Kidney tubule cell (primary cell): ENCODE measurements at regions not wholly inside any gene's neighbourhood (a gene's known extent, or its start where the extent isn't known, plus 50 kb on each side); places are given as distances from the start of the nearest gene placed in this dataset.

Experiments
- DNase-seq: peaks from one replicate; pipeline ENCODE4 v3.0.0-alpha.2; 2018; ENCODE audit warnings: low spot score

- peak; percentile 27 for DNase-seq
Measured at GRCh38 chr14:65224799-65225198, 122.5 kb upstream of the MAX start.

DNA sequence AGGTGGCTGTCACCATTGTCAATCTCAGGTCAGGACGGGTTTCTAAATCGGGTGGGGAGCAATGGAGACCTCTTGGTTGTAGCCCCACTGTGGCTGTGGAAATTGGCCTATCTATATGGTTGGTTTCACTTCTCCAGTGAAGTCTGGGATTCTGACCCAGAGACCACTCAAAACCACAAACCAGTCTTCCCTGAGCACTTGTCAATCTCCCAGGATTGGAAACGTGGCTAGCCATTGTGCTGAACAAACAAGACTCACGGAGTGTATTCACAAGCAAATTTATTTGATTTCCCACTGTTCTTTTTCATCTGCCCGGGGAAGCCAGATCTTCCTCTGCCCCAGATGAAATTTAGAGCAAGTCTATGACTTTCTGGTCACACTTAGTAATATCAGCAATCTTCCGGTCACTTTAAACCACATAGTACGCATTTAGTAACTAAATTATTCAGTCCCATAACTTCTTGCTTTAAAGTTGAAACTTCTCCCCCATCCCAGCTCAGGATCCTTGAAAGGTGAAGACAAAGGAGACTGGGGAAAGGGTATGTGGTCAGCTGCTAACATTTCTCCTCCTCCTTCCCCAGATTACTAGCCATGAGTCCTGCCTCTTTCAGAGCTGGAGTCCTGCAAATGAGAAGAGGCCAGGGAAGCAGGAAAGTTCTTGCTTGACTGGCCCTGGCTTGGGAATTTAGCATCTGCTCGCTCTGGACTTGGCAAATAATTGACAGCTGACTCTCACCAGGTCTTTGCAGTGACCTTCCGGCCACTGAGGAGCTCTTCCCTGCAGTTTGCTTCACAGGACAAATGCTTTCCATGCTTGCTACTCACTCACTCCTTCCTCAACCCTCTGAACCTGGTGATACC, 123.2 kb upstream of the MAX start:
- peak; percentile 95 for DNase-seq

DNA sequence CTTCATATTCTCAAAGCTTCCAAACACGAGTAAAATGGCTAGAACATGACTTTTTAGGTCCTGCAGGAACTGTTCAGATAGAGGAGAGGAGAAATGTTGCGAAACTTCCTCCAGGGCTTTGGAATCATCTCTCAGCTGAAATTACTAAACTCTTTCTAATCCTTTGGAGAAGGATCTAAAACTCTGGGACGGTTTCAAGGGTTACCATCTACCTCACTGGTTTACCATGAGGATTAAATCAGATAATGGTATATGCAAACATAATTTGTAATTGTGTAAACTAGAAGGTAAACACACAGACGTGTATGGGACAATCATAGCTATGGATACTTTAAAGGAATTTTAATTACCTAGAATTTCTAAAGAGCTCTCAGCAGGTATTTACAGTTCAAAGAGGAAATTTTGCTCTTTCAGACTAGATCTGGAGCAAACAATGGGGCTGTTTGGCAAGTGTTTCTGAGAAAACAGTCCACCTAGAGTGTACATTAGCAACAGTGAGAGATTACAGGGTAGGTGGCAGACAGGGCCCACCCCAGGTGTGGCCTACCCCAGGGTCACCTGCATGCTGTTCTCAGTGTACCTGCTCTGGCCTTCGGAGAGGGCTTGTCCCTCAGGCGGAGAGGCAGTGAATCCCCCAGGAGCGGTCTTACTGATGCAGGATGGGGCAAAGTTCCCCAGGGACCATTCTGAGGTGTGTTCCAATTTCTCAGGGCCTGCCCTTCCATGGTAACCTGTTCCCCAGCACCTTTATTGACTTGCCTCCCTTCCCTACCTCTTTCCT, 124.7 kb upstream of the MAX start:
- no peak for DNase-seq

GRCh38 chr14:65228436-65228835, 126.1 kb upstream of the MAX start:
- no peak for DNase-seq

GRCh38 chr14:65228956-65229747, 126.8 kb upstream of the MAX start:
- DNase-seq: no peak

DNA sequence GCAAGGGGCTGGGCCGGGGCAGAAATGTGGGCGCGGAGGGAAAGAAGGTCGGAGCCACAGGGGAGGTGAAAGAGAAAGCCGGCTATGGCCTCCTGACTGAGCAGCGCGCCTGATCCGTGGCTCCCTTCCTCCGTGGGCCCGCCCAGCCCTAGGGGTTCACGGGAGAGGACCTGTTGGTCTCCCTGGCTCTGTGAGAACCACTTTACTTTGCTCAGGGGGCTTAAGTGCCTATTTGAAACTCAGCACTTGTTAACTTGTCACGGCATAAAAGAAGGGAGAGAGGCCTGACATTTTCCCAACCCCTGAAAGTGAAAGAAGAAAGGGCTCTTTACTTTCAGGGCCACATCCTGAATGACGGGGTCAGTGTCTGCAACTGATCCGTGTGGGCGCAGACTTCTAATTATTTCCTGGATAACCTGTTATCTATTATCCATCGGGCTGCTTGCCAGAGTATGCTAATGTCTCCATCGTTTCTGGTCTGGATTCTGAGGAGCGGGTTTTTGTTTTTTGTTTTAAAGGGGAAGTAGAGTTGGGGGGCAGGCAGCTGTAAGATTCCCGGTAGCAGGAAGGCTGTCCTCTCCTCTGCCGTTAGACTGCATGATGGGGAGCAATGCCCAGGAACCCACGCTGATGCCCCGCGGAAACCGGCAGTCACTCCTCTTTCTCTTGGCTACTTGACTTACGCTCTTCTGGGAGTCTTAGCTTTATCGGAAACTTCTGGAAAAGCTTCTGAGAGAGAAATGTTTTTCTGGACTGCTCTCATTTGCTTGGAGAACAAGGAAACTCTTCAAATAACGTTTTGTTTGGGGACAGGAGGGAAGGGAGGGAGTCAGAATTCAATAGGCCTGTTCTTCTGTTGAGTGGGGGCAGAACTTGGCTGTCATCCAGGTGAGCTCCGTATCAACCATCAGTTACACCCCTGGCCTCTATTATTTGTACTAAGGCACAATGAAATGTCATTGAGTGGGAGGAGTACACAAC, 127.7 kb upstream of the MAX start:
- DNase-seq: peak; percentile 85

GRCh38 chr14:65231286-65231980, 129.1 kb upstream of the MAX start:
- DNase-seq: peak; percentile 78

DNA sequence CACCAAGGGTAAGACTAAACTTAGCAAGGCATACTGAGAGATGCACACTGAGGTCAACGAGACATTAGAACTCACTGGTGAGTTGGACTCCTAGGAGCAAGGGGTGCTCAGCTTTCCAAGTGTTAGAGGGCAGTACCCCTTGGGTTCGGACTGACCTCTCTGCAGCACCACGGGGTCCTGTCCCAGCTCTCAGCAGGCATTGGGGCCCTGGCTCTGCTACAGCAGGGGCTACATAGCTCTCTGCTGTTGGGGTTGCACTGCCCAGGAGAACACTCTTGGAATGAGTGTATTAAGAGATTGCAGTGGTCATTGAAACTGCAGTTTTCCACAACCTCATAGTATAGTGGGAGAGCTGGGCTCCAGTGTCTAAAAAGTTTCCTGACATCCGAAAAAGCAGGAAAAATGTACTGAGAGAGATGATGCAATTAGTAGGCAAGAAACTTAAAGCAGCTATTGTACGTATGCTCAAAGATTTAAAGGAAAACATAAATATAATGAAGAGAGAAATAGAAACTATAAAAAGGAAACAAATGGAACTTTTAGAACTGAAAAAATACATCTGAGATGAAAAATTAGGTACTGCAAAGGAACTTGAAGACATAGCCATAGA, 132.5 kb upstream of the MAX start:
- DNase-seq: no peak

DNA sequence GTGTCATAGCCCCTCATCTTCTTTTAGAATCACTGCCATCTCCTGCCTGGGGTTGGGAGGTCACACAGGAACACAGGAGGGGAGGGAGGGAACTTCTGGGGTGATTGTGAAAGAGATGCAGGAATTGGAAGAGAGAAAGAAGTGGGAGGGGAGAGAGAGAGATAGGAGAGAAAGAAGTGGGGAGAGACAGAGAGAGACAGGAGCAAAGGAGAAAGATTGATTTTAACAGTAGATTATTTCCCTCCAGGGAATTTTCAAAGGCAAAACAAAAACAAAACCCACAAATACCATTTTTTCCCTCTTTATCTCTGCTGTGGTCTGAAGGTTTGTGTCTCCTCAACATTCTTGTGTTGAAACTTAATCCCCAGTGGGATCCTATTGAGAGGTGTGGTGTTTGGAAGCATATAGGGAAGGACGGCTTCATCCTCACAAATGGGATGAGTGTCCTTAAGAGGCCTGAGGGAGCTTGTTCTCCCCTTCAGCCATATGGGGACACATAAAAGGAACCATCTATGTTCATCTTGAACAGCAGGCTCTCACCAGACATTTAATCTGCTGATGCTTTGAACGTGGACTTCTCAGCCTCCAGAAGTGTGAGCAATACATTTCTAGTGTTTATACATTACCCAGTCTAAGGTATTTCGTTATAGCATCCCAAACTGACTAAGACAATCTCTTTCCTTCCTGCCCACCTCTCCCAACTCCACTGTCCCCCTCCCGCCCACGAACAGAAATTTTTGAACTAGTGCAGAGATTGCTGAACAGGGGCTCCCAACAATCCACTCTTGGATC, 134.9 kb upstream of the MAX start:
- no peak for DNase-seq

- no peak for DNase-seq
Measured at GRCh38 chr14:65237941-65238340, 135.6 kb upstream of the MAX start.

DNA sequence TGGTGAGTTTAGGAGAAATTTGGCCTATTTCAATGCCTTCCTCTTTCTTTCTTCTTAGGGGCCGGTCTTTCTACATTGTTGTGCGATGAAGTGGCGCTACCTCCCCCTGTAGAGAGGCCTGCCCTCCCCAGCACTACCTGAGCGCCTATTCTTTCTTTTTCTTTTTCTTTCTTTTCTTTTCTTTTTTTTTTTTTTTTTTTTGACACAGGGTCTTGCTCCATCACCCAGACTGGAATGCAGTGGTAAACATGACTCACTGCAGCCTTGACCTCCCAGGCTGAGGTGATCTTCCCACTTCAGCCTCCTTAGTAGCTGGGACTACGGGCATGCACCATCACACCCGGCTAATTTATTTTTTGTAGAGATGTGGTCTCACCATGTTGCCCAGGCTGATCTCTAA, 136.1 kb upstream of the MAX start:
- peak; percentile 97 for DNase-seq

- DNase-seq: peak; percentile 71
Measured at GRCh38 chr14:65239143-65239937, 137.0 kb upstream of the MAX start.

DNA sequence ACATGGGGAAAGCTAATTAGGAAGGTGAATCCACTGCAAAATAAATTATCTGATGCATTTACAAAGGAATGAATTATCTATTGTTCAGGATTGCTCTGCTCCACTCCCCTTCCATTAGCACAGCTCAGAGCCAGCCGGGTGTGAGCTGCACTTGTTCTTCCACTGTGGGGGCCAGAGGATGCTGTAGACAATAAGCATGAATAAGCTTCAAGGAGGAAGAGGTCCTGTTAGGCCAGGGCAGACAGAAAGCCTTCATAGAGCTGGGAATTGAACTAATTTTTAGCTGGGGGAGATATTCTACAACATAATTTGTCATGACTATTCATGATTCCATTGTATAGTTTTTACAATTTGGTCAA, 137.6 kb upstream of the MAX start:
- peak; percentile 38 for DNase-seq

DNA sequence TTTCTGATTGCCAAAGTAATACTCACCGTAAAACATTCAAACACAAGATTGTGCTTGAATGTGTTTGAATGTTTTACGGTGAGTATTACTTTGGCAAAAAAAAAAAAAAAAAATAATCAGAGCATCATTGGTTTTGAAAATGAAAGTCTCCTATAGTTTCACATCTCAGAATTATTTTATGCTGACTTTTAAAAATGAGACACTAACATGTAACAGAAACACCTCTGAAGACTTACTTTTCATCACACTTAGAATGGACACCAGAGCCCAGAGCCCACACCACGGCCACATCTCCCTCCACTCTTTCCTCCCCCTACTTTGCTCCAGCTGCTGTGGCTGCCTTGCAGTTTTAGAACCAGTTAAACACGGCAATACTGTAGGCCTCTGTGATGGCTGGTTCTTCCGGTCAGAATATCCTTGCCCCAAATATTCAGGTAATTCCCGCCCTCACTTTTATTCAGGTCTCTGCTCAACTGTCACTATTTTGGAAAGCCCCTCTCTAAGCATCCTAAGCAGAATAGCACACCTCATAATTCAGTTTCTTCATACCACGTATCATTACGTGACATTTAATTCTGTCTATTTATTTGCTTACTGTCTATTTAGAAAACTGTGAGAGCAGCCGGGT, 138.9 kb upstream of the MAX start:
- no peak for DNase-seq

DNA sequence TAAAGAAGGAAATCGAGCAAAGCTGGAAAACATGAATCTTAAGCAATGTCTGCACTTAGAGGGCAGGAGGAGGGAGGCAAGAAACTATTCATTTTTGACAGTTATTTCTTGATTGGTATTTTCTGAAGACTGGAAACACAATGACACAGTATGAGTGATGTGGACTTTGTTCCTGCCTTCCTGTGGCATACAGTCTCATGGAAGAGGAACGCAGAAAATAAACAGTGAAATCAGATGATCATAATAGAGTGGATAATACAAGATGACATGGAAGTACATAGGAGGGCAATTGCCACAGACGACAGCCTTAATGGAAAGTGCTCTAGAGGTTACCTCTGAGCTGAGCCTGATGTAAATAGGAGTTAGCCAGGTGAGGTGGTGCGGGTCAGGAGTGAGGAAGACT, 140.4 kb upstream of the MAX start:
- no peak for DNase-seq

GRCh38 chr14:65243766-65244442, 141.6 kb upstream of the MAX start:
- peak; percentile 64 for DNase-seq

DNA sequence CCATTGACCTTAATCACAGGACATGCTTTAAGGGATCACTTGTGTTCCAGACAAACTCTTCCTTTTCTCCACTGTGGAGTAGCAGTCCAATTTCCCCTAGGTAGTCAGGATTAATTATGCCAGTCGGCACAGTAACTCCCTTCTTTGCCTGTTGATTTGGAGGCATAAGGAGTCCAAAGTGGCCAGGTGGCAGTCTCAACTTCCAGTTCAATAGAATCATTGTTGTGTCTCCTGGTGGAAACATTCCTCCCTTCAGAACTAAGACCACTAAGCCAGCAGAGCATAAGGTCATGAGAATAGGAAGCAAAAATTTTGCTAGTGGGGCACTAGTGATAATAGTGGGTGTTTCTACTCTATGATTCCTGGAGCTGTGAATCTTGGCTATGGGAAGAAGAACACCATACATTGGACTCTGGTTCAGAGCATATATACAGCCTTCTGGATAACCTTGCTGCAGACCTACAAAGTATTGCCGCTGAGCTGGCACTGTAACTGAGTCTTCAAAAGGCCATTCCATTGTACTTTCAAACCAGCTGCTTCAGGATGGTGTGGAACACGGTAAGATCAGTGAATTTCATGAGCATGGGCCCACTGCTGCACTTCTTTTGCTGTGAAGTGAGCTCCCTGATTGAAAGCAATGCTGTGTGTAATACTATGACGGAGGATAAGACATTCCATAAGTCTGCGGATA, 147.3 kb upstream of the MAX start:
- no peak for DNase-seq
